SH-SY5Y (cell line): ENCODE measurements at regions not wholly inside any gene's neighbourhood (a gene's known extent, or its start where the extent isn't known, plus 50 kb on each side); places are given as distances from the start of the nearest gene placed in this dataset.

Experiments used
- GATA2 ChIP-seq: IDR thresholded peaks from 2 replicates; pipeline ENCODE4 v1.6.1; 2011; ENCODE audit warnings: mild to moderate bottlenecking, low read depth, low read length
- GATA3 ChIP-seq: IDR thresholded peaks from 2 replicates; pipeline ENCODE4 v1.6.1; 2011; ENCODE audit warnings: low read depth, mild to moderate bottlenecking, low read length, moderate library complexity

DNA sequence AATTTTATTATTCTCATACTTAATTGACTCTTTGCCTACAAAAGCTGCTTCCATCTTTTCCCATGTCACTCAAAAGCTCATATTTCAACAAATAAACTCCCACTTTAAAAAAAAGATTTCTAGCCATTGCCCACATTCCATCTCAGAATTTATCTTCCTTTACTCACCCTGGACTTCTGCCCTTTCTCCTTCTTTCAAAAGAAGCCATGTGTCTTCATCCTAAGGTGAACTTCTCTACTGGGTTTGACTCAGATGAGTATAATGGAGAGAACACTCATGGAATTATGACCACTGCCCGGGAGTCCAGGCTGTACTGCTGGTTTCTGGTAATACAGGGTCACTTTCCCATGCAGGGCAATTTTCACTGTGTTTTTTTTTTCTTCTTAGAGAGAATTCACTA lies 548.5 kb upstream of the ZNF462 start:
- TF ChIP-seq GATA3 (no peak), GATA2 (no peak)
